KG1 (cell line): ENCODE measurements at regions not wholly inside any gene's neighbourhood (a gene's known extent, or its start where the extent isn't known, plus 50 kb on each side); places are given as distances from the start of the nearest gene placed in this dataset.

Experiments
- DNase-seq: peaks from one replicate; lab custom pipeline; 2025; lab: John Stamatoyannopoulos, UW

DNA sequence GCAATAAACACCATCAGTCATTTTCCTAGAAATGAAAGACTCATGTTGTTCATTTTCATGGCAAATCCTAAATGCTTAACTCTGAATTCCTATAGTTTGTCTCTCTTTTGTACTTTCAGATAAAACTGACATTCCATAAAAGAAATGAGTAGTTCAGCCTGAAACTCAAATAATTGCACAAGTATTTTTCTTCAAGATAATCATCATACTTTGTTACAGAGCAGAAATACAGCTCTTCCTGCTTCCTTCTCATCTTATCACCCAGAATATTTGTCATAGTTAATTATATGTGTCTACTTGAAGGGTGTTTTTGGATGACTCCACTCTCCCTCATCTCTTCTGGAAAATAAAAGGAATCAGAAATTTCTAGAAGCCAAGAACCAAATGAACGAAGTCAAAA lies 141.1 kb downstream of the HNMT start:
- DNase-seq, result no peak

DNA sequence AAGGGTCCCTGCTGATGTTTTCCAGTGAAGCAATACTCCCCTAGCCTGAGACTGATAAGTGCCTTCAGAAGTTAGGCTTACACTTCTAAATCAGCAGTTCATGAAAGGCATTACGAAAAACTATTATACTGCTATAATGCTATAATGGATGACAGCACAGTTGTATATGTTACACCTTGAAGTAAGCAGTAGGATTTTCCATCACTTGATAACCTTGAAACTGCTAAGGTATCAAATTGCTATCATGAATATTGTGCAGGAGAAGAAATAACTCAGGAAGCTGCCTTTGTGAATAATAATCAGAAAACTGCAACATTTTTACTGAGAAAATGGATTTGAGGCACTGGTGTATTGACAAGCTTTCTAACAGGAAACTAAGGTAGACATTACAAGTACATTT lies 142.3 kb downstream of the HNMT start:
- DNase-seq, result no peak

DNA sequence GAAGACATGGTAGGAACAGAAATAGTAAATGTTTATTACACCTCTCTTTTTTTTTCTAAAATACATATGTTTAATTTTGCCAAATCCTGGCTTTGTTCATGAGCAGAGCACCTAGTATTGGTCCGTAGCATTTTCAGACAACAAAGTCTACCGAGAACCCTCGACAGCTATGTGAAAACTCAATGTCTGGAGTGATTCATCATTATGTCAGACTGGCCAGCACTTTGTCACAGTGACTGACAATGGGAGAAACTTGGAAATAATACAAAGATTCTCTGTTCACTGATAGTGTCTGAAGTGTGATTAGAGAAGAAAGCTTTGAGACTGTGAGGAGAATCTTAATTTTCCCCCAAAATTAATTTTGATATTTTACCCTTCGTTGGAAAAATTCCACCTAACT lies 143.0 kb downstream of the HNMT start:
- no peak for DNase-seq

DNA sequence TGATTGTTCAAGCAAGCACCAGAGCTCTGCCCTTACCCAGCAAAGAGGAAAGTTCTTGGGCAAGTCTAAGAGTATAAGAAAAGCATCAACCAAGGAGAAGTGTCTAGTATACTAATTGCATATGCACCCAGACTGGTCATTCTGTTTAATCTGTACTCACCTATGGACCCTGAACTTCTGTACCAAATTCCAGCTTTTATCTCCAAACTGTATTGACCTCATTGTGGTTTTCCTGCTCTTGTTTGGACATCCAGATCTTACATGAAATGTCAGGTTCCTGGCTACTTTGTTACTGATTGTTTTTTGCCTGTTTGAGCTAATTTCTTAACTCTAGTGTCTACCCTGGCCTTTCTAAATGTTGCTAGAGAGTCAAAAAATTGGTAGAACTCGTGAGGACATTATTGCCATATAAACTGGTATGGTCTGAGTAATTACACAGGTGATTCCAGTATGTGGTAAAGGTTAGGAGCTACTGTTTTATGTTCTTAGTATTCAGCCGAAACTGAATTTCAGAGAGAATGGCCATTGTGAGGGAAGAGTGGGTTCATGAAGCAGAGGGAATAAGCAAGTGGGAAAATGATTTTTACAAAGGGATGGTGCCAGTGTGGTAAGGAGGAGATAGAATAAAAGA lies 146.3 kb downstream of the HNMT start:
- no peak for DNase-seq

DNA sequence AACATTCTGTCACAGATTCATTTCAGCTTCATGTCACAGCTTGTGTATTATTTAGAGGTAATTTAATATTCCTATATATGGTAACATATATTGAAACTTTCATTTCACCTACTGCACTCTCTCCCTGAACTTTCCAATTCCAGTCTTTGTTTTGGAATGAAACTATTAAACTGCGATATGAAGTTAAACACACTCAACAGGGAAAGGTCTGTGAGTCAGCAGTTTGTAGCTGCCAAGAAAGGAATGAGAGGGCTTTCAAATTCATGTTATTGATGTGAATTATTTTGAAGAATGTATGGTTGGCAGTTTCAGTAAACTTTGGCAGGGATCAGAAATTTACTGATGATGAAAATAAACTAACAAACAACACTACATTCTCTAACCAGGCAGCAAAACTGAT lies 148.3 kb downstream of the HNMT start:
- DNase-seq, result no peak

DNA sequence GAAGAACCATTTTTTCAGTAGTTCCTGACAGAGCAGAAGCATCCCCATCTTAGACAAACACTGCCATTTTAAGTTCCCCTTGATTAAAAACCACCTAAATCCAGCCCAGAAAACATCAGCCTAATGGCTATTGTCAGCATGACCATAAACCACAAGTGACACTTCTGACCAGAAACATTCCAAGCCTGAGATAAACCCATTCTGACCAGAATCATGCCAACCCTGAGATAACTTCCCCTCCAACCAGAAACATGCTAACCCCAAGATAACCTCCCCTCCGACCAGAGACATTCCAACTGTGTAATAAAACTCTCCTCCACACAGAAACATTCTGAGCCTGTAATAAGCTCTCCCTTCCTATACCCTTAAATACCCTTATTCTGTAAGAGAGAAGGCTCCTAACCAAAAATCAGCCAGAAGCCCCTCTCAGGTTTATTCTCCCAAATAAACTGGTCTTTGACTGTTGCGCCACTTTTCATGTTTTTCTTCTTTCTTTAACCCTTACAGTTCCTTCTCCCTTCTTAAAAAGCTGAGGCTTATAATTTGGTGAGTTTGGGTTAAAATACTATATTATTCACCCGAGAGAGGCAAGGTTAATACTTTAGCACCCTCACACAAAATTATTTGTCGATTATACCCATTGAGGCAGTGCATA lies 149.7 kb downstream of the HNMT start:
- no peak for DNase-seq

DNA sequence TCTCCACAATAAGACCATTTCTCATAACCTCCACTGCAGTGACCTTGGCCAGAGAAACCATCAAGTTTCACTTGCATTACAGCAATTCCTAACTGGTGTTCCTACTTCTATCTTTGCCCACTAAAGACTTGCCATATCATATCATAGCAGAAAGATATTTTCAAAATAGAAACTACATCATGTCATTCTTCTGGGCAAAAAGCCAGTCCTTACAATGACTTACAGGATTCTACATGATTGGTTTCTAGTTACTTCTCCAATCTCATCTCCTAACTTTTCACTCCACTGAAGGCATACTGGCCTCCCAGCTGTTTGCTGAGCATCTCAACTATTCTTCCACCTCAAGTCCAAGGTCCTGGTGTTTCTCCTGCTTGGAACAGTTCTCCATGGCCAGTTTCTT lies 151.4 kb downstream of the HNMT start:
- DNase-seq, result no peak

DNA sequence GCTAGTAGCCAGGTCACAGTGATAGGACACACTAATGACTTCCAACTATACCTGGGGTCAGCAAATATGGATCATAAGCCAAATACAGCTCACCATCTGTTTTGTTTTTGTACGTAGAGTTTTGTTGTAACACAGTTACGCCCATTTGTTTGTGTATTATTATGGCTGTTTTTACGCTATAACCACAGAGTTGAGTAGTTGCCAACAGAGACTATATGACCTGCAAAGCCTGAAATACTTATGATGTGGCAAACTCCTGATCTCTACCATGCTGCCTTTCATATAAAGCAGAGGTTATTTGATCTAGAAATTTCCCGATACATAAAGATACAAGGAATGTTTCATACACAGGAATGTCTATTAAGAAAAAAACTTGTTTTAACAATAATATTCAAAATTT lies 152.2 kb downstream of the HNMT start:
- DNase-seq, result no peak

DNA sequence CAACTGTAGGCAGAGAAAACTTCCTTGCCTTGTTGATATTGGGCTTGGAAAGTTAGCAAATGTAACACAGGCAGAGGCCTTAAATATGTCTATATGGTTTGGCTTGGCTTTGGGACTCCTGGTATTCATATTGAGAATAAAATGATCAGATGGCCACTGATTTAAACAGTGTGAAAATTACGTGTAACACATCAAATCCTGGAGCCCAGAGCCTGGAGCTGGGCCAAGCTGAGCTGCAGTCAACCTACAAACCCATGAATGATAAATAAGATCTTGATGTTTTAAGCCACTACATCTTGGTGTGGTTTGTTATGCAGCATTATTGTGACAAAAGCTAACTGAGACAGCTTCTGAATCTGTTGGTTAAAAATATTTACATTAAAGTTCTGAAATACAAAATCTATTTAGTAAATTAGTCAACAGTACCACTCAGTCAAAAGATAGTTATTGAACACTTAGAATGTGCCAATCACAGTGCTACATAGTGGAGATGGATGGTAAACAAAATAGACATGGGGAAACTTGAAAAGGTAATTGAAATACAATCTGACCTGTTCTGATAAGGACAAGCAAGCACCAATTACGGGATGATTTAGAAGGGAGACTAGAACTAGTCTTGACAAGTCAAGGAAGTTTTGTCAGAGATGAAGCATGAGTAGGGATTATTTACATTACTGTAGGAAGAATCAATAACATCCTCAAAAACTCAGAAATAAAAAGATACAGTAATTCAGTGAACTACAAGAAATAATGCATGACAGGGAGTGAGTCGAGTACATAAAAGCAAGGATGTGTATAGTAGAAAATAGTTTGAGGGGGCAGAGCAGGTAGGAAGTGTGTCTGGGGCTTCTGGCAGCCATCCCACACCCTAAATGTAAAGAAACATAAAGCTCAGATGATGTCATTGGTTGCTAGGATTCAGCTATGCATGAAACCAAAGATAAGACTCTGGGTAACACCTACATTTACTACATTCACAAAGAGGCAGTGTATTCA lies 157.7 kb downstream of the HNMT start:
- no peak for DNase-seq

DNA sequence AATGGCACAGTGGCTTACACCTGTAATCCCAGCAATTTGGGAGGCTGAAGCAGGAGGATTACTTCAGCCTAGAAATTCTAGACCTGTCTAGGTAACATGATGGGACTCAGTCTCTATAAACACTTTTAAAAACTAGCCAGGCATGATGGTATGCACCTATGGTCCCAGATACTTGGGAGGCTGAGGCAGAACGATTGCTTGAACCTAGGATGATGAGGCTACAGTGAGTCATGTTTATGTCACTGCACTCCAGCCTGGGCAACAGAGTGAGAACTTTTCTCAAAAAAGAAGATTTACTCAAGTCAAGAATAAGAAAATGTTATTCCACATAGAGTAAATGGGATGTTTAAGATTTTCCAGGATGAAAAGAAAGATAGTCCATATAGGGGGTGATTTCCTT lies 158.6 kb downstream of the HNMT start:
- no peak for DNase-seq

DNA sequence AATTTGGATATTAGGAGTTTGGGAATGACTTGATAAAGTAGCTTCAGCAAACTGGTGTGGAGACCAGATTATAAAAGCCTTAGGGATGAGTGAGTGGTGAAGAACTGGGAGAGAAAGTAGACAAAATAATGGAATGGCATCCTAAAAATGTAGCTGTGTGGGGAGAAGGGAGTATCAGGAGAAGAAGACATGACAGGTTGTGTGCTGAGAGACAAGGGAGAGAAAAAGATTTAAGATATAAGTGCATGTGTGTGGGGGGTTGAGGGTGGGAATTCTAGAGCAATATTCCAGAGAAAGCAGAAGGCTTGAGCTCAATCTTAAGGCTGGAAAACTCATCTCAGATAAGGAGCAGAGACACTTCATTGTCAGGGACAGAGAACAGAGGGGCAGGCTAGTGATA lies 159.5 kb downstream of the HNMT start:
- no peak for DNase-seq

DNA sequence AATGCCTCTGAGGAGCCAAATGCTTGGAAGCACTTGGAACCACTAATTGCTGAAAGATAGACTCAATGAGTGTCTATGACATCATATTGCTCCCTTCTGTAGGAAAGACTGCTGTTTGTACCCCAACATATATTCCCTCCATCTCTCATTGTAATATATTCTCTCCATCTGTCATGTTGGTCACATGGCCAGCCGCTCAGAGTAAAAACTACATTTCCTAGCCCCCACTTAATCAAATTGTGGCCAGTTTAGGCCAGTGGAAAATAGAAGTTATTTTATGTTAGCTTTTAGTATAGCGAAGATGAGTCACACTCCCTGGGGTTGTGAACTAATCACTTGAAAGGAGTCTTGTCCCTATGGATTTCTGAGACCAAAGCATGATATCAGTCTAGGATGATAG lies 160.2 kb downstream of the HNMT start:
- no peak for DNase-seq

DNA sequence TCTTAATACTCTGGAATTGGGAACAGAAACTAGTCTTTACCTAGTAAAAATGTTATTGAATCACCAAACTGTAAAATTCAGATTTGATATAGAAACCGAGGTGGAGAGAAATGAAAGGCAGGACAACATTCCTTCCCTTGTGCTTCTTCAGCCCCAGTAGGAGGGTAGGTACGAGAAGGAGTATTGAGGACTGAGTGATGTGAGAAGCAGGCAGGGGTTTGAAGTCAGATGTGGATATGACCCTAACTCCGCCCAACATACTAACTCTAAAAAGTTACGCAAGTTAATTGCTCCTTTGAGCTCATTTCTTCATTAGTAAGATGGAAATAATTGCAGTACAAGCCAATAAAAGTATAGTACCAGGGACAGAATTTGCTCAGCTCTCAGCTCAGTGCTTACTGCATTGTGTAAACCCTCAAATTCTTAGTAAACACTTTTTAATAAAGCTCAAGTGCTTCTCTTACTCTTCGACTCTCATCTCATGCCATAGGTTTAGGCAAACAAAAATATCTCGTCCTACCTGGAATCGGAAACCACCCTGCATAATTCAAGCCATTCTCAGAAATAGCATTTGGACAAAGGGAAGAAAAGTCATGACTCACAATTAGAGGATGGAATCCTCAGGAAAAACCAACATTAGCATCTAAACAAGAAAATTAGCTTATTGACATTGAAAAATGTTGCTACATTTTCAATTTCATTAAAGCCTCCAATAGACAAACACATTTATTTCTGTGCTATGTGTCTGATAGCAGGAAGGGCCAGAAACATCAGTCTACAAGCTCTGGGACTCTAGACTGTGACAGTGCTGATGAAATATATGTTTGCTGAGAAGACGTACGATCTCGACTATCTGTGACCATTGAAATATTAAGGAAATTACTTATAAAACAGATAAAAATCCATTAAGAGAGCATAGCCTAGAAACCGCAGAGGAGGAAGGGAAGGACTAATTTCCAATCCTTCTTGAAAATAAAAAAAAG lies 161.3 kb downstream of the HNMT start:
- DNase-seq, result no peak

DNA sequence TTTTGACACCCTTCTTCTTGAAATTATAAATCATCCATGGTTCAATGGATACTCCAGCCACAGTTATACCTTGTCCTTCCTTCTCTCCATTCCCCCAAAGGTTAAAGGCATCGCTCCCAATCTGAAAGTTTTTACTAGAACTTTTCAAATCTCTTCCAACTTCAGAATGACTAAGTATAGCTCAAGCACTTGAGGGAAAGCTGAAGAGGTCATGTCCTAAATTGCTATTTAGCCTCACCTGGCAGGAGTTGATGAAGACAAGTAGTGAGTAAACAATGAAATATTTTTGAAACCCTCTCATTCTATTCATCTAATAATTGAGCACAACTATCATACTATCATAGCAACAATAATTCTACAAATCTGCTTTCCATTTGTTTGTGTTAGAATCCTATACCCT lies 167.8 kb downstream of the HNMT start:
- DNase-seq, result no peak

DNA sequence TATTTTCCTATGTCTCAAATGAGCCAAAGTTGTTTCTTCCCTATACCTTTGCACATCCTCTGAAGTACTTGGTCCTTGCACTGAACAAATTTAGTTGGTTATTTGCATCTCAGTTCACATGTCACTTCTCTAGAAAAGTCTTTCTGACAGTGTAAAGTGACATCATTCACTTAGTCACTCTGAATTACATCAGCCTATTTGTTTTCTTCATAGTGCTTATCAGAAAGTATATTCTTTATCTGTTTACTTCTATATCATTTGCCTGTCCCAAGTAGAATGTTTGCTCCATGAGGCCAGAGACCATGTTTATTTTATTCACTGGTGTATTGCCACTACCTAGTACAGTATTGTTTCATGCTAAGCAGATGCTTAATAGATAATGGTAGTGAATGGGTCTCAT lies 173.7 kb downstream of the HNMT start:
- no peak for DNase-seq

DNA sequence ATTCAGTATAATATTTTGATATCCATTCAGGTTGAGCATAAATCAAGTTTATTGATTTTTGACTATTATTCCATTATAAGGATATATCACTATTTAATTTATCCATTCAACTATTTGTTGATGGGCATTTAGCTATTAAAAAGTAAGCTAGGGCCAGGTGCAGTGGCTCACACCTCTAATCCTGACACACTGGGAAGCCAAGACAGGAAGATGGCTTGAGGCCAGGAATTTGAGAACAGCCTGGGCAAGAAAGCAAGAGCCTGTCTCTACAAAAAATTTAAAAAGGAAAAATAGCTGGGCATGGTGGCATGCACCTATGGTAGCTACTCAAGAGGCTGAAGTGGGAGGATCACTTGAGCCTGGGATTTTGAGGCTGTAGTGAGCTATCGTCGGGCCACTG lies 183.5 kb downstream of the HNMT start:
- DNase-seq, result no peak

DNA sequence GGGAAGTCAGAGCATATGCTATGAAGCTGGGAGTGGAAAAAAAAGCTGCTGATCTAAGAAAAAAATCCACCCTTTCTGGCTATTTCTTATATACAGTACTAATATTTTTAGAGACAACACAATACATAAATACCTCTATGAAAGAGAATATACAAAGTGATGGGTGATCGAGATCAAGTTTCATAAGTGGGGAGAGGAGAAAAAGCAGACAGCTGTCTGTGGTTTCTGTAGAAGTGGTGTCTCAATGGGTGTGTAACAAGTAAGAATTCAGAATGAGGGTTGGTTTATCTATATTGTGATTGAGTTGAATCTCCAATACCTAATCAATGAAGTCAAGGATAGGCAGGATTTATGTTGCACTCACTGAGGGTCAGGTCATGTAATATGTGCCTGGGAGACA lies 191.0 kb downstream of the HNMT start:
- DNase-seq, result no peak

DNA sequence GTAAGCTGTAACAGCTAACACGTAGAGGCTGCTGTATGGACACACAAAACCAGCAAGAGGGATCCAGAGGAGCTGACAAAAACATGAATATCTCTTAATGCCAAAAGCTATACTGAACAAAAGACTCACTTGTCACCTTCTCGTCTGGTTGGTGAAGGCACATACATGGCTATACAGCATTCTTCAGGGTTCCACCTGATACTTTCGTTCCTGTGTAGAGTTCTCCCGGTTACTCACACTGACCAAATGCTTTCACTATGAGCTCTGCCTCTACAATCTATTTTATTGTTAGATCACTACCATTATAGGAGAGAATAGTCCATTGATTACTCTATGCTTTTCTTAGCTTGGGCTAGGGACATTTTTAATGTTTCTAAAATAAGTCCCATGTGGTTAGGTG lies 193.1 kb downstream of the HNMT start:
- DNase-seq, result no peak

DNA sequence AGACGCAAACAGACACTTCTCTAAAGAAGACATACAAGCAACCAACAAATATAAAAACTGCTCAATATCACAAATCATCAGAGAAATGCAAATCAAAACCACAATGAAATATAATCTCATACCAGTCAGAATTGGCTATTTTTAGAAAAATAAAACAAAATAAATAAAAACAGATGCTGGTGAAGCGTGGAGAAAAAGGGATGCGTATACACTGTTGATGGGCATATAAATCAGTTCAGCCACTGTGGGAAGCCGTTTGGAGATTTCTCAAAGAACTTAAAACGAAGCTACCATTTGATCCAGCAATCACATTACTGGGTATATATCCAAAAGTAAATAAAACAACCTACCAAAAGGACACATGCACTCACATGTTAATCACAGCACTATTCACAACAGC lies 206.2 kb downstream of the HNMT start:
- DNase-seq, result no peak

DNA sequence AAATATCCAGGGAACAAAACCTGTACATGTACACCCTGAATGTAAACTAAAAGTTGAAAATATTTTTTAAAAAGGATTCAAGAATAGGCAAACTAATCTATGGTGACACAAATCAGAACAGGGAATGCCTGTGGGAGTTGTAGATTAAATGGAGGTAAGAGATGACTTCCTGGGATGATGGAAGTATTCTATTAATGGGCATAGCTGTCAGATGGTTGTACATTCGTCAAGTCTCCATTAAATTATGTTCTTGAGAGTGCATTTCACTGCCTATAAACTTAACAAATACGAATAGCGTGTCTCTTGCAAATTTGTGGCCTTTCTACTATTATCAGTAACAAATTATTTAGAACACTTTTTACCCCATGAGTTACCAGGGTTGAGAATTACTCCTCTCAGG lies 207.0 kb downstream of the HNMT start:
- DNase-seq, result no peak

DNA sequence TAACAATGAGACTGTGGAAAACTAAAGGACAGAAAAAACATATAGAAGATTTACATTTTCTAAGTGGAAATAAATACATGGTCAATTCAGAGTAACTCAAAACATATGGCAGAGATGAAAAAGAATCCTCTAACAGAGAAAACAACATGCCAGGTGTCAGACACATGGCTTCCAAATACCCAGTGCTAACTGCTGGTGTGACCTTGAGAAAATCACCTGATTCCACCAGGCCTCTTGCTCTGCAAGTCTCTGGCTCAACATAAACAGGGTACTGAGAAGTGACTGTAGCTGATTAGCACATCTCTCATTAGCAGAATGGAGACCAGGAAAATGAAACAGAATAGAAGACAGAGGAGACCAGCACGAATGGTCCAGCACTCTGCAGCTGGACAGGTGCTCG lies 210.8 kb downstream of the HNMT start:
- no peak for DNase-seq

DNA sequence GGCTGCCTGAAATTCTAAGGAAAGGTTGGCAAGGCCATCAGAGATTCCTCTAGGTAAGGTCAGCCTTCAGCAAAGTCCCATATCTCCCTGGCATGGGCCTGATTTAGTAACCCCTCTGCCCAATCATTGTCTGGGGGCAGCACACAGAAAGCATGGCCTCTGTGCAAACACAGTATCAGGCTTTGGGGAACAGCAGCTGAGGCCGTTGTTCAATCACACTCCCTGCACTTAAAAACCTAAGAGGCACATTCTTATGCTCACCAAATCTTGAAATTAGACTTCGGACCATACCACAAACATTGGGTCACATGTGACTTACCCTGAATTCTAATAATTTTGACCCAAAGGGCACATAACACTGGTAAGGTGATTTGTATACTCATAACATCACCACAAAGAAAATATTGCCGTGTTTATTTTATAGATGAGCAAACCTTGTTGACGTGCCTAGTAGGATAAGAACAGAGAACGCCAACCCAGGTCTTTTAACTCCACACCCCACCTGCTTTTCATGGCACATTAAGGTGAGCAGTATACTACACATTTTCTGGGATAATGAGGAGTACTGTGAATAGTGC lies 212.7 kb downstream of the HNMT start:
- no peak for DNase-seq
